ENCODE measurements at regions not wholly inside any gene's neighbourhood (a gene's known extent, or its start where the extent isn't known, plus 50 kb on each side); places are given as distances from the start of the nearest gene placed in this dataset.

DNA sequence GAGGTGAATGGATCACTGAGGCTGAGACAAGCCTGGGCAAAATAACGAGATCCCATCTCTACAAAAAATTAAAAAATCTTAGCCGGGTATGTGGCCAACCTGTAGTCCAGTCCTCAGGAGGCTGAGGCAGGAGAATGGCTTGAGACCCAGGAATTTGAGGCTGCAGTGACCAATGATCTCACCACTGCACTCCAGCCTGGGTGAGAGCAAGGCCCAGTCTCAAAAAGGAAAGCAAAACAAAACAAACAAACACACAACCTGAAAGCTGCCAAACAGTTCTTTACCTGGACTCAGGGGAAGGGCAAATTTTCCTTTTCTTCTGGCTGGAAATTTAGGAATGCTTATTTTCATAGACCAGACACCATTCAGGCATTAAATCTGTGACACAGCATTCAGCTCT lies 163.1 kb upstream of the FAT1 start:
- no peak for DNase-seq (ENCODE audit: extremely low read depth, low read depth)
- no peak overlapping the region for H3K4me3 ChIP-seq (replicated peaks; ENCODE audit: low read depth, low read length)

DNA sequence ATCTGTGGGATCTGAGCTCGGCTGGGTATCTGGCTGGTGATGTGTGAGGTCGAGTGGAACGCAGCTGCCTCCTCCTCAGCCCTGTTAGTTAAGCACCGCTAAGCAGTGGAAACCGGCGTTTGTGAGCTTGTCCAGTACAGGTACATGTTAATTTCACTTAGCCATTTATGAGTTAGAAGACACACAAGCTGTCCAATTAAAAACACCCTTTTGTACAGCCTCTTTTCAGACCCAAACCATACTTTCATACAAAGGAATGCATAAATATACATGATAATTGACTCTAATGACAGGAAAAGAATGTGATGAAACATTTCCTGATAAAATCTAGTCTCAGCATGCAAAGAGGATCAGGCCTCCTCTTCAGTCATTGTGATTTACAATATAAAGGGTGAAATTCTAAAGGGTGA lies 163.6 kb upstream of the FAT1 start:
- no peak for DNase-seq (ENCODE audit: extremely low read depth, low read depth)
- TF ChIP-seq, protein P1, sequence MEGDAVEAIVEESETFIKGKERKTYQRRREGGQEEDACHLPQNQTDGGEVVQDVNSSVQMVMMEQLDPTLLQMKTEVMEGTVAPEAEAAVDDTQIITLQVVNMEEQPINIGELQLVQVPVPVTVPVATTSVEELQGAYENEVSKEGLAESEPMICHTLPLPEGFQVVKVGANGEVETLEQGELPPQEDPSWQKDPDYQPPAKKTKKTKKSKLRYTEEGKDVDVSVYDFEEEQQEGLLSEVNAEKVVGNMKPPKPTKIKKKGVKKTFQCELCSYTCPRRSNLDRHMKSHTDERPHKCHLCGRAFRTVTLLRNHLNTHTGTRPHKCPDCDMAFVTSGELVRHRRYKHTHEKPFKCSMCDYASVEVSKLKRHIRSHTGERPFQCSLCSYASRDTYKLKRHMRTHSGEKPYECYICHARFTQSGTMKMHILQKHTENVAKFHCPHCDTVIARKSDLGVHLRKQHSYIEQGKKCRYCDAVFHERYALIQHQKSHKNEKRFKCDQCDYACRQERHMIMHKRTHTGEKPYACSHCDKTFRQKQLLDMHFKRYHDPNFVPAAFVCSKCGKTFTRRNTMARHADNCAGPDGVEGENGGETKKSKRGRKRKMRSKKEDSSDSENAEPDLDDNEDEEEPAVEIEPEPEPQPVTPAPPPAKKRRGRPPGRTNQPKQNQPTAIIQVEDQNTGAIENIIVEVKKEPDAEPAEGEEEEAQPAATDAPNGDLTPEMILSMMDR (IDR thresholded peaks at IDR 0.05; ENCODE audit: low read depth, low read length, missing control alignments): no peak
- H3K4me3 ChIP-seq (replicated peaks; ENCODE audit: low read depth, low read length): no peak overlapping the region

More for the DNA sequence above, 163.1 kb upstream of the FAT1 start:
- TF ChIP-seq, protein P1 (IDR thresholded peaks at IDR 0.05; ENCODE audit: low read depth, low read length, missing control alignments): no peak

DNA sequence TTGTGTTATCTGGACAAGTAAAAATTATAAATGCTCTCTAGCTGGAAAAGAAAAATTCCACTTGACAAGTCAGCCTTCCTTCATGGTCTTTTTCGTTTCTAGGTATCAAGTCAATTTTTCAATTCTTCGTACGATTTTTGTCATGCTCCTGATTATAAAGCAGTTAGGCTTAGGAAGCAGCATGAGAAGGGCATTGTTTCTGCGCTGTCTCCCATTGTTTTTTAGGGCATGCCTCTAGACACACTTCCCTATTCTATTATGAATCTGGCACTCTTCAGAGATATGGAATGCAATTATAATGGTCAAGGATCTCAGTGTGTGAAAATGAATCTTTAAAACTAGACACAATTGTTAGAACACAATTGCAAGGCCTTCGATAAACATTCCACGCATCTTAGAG lies 164.1 kb upstream of the FAT1 start:
- H3K4me3 ChIP-seq (replicated peaks; ENCODE audit: low read depth, low read length): no peak overlapping the region
- TF ChIP-seq, protein P1 (IDR thresholded peaks at IDR 0.05; ENCODE audit: low read depth, low read length, missing control alignments): no peak
- DNase-seq (ENCODE audit: extremely low read depth, low read depth): no peak

DNA sequence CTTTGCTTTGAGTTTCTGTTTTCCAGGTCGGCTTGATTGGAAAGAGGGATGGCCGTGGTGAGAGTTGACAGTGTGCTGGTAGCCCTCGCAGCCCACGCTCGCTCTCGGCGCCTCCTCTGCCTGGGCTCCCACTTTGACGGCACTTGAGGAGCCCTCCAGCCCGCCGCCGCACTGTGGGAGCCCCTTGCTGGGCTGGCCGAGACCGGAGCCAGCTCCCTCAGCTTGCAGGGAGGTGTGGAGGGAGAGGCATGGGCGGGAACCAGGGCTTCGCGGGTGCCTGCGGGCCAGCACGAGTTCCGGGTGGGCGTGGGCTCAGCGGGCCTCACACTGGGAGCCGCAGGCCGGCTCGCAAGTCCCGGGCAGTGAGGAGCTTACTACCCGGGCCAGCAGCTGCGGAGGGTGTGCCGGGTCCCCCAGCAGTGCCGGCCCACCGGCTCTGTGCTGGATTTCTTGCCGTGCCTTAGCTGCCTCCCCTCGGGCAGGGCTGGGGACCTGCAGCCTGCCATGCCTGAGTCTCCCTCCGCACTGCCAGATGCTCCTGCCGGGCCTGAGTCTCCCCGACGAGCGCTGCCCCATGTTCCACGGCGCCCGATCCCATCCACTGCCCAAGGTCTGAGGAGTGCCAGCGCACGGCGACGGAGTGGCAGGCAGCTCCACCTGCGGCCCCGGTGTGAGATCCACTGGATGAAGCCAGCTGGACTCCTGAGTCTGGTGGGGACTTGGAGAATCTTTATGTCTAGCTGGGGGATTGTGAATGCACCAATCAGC lies 166.4 kb upstream of the FAT1 start:
- no peak for DNase-seq (ENCODE audit: extremely low read depth, low read depth)
- no peak overlapping the region for H3K4me3 ChIP-seq (replicated peaks; ENCODE audit: low read depth, low read length)
- TF ChIP-seq, protein P1 (IDR thresholded peaks at IDR 0.05; ENCODE audit: low read depth, low read length, missing control alignments): no peak

DNA sequence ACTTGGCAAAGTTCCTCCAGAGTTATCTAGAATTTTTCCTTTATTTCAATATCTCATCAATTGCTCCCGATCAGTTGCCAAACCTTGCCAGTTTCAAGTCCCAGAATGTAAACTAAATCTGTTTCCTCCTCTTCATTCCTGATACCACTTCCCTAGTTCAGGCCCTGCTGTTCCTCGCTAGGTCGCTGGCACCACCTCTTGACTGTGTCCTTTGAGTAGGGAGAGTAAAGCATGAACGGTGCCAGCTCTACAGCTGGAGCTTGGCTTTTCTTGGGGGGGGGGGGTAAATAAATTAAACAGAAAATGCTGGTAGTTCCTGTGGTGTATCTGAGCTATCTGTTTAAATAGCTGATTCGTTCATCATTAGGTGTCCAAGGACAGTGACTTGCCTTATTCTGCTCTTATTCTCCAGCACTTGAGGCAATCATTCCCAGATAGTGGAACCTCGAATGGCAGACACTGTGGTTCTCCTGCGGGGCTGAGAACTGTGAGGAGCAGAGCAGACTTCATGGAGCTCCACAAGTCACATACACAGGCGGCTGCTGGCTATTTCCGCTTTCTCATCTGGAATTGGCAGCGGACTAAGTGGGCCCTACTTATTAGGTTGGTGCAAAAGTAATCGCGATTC lies 168.3 kb upstream of the FAT1 start:
- TF ChIP-seq, protein P1 (IDR thresholded peaks at IDR 0.05; ENCODE audit: low read depth, low read length, missing control alignments): no peak
- DNase-seq (ENCODE audit: extremely low read depth, low read depth): no peak

DNA sequence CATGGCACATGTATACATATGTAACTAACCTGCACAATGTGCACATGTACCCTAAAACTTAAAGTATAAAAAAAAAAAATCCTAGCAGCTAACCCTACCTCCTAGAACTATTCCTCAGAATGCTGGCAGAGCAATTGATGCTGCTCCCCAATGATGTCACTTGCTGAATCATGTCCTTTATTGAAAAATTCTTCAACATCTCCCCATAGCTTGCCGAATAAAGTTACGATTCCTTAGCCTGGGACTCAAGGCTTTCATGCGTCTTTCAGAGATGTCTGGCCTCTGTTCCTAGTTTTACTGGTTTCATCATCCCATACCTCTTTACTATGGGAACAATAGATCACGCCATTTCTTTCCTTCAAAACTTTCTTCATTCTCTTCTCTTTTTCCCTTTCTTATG lies 174.7 kb upstream of the FAT1 start:
- TF ChIP-seq, protein P1 (IDR thresholded peaks at IDR 0.05; ENCODE audit: low read depth, low read length, missing control alignments): no peak
- DNase-seq (ENCODE audit: extremely low read depth, low read depth): no peak
- H3K4me3 ChIP-seq (replicated peaks; ENCODE audit: low read depth, low read length): no peak overlapping the region

More for the DNA sequence above, 168.3 kb upstream of the FAT1 start:
- H3K4me3 ChIP-seq (replicated peaks; ENCODE audit: low read depth, low read length): no peak overlapping the region
